ENCODE measurements at regions not wholly inside any gene's neighbourhood (a gene's known extent, or its start where the extent isn't known, plus 50 kb on each side); places are given as distances from the start of the nearest gene placed in this dataset.

GRCh38 chr9:99623780-99624364 is 197.8 kb upstream of the NR4A3 start:
- Histone ChIP-seq H3K4me3 (ENCODE audit: low read length) (no peak overlapping the region), H3K27me3 (ENCODE audit: control insufficient read depth, insufficient read depth, low read length) (no peaks in the 10 kb centered on the region), H3K36me3 (ENCODE audit: control insufficient read depth, insufficient read depth, low read length) (no peaks in the 10 kb centered on the region), H3K9me3 (ENCODE audit: control insufficient read depth, low read length) (no peaks in the 10 kb centered on the region), H3K4me1 (ENCODE audit: control insufficient read depth, insufficient read depth, low read length) (no peaks in the 10 kb centered on the region), H3K9ac (ENCODE audit: low read length) (no peak overlapping the region)

- H3K9ac ChIP-seq (ENCODE audit: low read length): no peak overlapping the region
Observed at GRCh38 chr9:99624499-99625233, 197.0 kb upstream of the NR4A3 start.

GRCh38 chr9:99626426-99626825 is 195.3 kb upstream of the NR4A3 start:
- Histone ChIP-seq H3K36me3 (ENCODE audit: control insufficient read depth, insufficient read depth, low read length) (no peaks in the 10 kb centered on the region), H3K9me3 (ENCODE audit: control insufficient read depth, low read length) (no peaks in the 10 kb centered on the region), H3K9ac (ENCODE audit: low read length) (no peak overlapping the region), H3K4me3 (ENCODE audit: low read length) (no peak overlapping the region), H3K4me1 (ENCODE audit: control insufficient read depth, insufficient read depth, low read length) (no peaks in the 10 kb centered on the region), H3K27me3 (ENCODE audit: control insufficient read depth, insufficient read depth, low read length) (no peaks in the 10 kb centered on the region)

More at GRCh38 chr9:99624499-99625233, 197.0 kb upstream of the NR4A3 start:
- no peaks in the 10 kb centered on the region for H3K9me3 ChIP-seq (ENCODE audit: control insufficient read depth, low read length)
- no peak overlapping the region for H3K4me3 ChIP-seq (ENCODE audit: low read length)
- no peaks in the 10 kb centered on the region for H3K4me1 ChIP-seq (ENCODE audit: control insufficient read depth, insufficient read depth, low read length)
- no peaks in the 10 kb centered on the region for H3K27me3 ChIP-seq (ENCODE audit: control insufficient read depth, insufficient read depth, low read length)
- no peaks in the 10 kb centered on the region for H3K36me3 ChIP-seq (ENCODE audit: control insufficient read depth, insufficient read depth, low read length)

GRCh38 chr9:99628285-99628684 is 193.4 kb upstream of the NR4A3 start:
- Histone ChIP-seq H3K27me3 (ENCODE audit: control insufficient read depth, insufficient read depth, low read length) (no peaks in the 10 kb centered on the region), H3K9ac (ENCODE audit: low read length) (no peak overlapping the region), H3K36me3 (ENCODE audit: control insufficient read depth, insufficient read depth, low read length) (no peaks in the 10 kb centered on the region), H3K9me3 (ENCODE audit: control insufficient read depth, low read length) (no peaks in the 10 kb centered on the region), H3K4me1 (ENCODE audit: control insufficient read depth, insufficient read depth, low read length) (no peaks in the 10 kb centered on the region), H3K4me3 (ENCODE audit: low read length) (no peak overlapping the region)

GRCh38 chr9:99628849-99629620 is 192.7 kb upstream of the NR4A3 start:
- Histone ChIP-seq H3K4me3 (ENCODE audit: low read length) (no peak overlapping the region), H3K27me3 (ENCODE audit: control insufficient read depth, insufficient read depth, low read length) (no peaks in the 10 kb centered on the region), H3K9me3 (ENCODE audit: control insufficient read depth, low read length) (no peaks in the 10 kb centered on the region), H3K9ac (ENCODE audit: low read length) (no peak overlapping the region), H3K36me3 (ENCODE audit: control insufficient read depth, insufficient read depth, low read length) (no peaks in the 10 kb centered on the region), H3K4me1 (ENCODE audit: control insufficient read depth, insufficient read depth, low read length) (no peaks in the 10 kb centered on the region)

GRCh38 chr9:99632349-99633038 is 189.2 kb upstream of the NR4A3 start:
- Histone ChIP-seq H3K9me3 (ENCODE audit: control insufficient read depth, low read length) (no peaks in the 10 kb centered on the region), H3K27me3 (ENCODE audit: control insufficient read depth, insufficient read depth, low read length) (no peaks in the 10 kb centered on the region), H3K4me3 (ENCODE audit: low read length) (no peak overlapping the region), H3K36me3 (ENCODE audit: control insufficient read depth, insufficient read depth, low read length) (no peaks in the 10 kb centered on the region), H3K4me1 (ENCODE audit: control insufficient read depth, insufficient read depth, low read length) (no peaks in the 10 kb centered on the region), H3K9ac (ENCODE audit: low read length) (no peak overlapping the region)

GRCh38 chr9:99633265-99633664 is 188.4 kb upstream of the NR4A3 start:
- no peaks in the 10 kb centered on the region for H3K4me1 ChIP-seq (ENCODE audit: control insufficient read depth, insufficient read depth, low read length)
- H3K27me3 ChIP-seq (ENCODE audit: control insufficient read depth, insufficient read depth, low read length): no peaks in the 10 kb centered on the region
- no peak overlapping the region for H3K9ac ChIP-seq (ENCODE audit: low read length)
- no peaks in the 10 kb centered on the region for H3K9me3 ChIP-seq (ENCODE audit: control insufficient read depth, low read length)
- no peaks in the 10 kb centered on the region for H3K36me3 ChIP-seq (ENCODE audit: control insufficient read depth, insufficient read depth, low read length)
- H3K4me3 ChIP-seq (ENCODE audit: low read length): no peak overlapping the region

- no peaks in the 10 kb centered on the region for H3K4me1 ChIP-seq (ENCODE audit: control insufficient read depth, insufficient read depth, low read length)
- no peak overlapping the region for H3K4me3 ChIP-seq (ENCODE audit: low read length)
- no peaks in the 10 kb centered on the region for H3K27me3 ChIP-seq (ENCODE audit: control insufficient read depth, insufficient read depth, low read length)
- H3K36me3 ChIP-seq (ENCODE audit: control insufficient read depth, insufficient read depth, low read length): no peaks in the 10 kb centered on the region
- H3K9ac ChIP-seq (ENCODE audit: low read length): no peak overlapping the region
- no peaks in the 10 kb centered on the region for H3K9me3 ChIP-seq (ENCODE audit: control insufficient read depth, low read length)
Observed at GRCh38 chr9:99634186-99634585, 187.5 kb upstream of the NR4A3 start.

- H3K36me3 ChIP-seq (ENCODE audit: control insufficient read depth, insufficient read depth, low read length): no peaks in the 10 kb centered on the region
- H3K4me3 ChIP-seq (ENCODE audit: low read length): no peak overlapping the region
- no peaks in the 10 kb centered on the region for H3K4me1 ChIP-seq (ENCODE audit: control insufficient read depth, insufficient read depth, low read length)
- no peaks in the 10 kb centered on the region for H3K9me3 ChIP-seq (ENCODE audit: control insufficient read depth, low read length)
- H3K27me3 ChIP-seq (ENCODE audit: control insufficient read depth, insufficient read depth, low read length): no peaks in the 10 kb centered on the region
- H3K9ac ChIP-seq (ENCODE audit: low read length): no peak overlapping the region
Observed at GRCh38 chr9:99635032-99635431, 186.7 kb upstream of the NR4A3 start.

GRCh38 chr9:99637641-99638040 is 184.0 kb upstream of the NR4A3 start:
- Histone ChIP-seq H3K4me3 (ENCODE audit: low read length) (no peak overlapping the region), H3K27me3 (ENCODE audit: control insufficient read depth, insufficient read depth, low read length) (no peaks in the 10 kb centered on the region), H3K4me1 (ENCODE audit: control insufficient read depth, insufficient read depth, low read length) (no peaks in the 10 kb centered on the region), H3K36me3 (ENCODE audit: control insufficient read depth, insufficient read depth, low read length) (no peaks in the 10 kb centered on the region), H3K9ac (ENCODE audit: low read length) (no peak overlapping the region), H3K9me3 (ENCODE audit: control insufficient read depth, low read length) (no peaks in the 10 kb centered on the region)

- no peaks in the 10 kb centered on the region for H3K4me1 ChIP-seq (ENCODE audit: control insufficient read depth, insufficient read depth, low read length)
- H3K9ac ChIP-seq (ENCODE audit: low read length): no peak overlapping the region
- H3K27me3 ChIP-seq (ENCODE audit: control insufficient read depth, insufficient read depth, low read length): no peaks in the 10 kb centered on the region
- H3K9me3 ChIP-seq (ENCODE audit: control insufficient read depth, low read length): no peaks in the 10 kb centered on the region
- H3K4me3 ChIP-seq (ENCODE audit: low read length): no peak overlapping the region
- H3K36me3 ChIP-seq (ENCODE audit: control insufficient read depth, insufficient read depth, low read length): no peaks in the 10 kb centered on the region
Observed at GRCh38 chr9:99638971-99639370, 182.7 kb upstream of the NR4A3 start.

GRCh38 chr9:99647604-99648003 is 174.1 kb upstream of the NR4A3 start:
- Histone ChIP-seq H3K36me3 (ENCODE audit: control insufficient read depth, insufficient read depth, low read length) (no peaks in the 10 kb centered on the region), H3K9ac (ENCODE audit: low read length) (no peak overlapping the region), H3K4me1 (ENCODE audit: control insufficient read depth, insufficient read depth, low read length) (no peaks in the 10 kb centered on the region), H3K9me3 (ENCODE audit: control insufficient read depth, low read length) (no peaks in the 10 kb centered on the region), H3K27me3 (ENCODE audit: control insufficient read depth, insufficient read depth, low read length) (no peaks in the 10 kb centered on the region), H3K4me3 (ENCODE audit: low read length) (no peak overlapping the region)

Measured in mucosa of stomach (tissue), 1 donor.